AG09319 (cell line): ENCODE measurements at regions not wholly inside any gene's neighbourhood (a gene's known extent, or its start where the extent isn't known, plus 50 kb on each side); places are given as distances from the start of the nearest gene placed in this dataset.

ENCODE experiments used
- DNase-seq: peaks from one replicate; pipeline ENCODE4 v3.0.0-alpha.2; 2010; ENCODE audit warnings: low read depth; ENCODE audit errors: extremely low read depth
- CTCF ChIP-seq: IDR thresholded peaks from 2 replicates; pipeline ENCODE4 v1.5.1; 2011; ENCODE audit warnings: low read depth, mild to moderate bottlenecking, inconsistent platforms, low read length, moderate library complexity

DNA sequence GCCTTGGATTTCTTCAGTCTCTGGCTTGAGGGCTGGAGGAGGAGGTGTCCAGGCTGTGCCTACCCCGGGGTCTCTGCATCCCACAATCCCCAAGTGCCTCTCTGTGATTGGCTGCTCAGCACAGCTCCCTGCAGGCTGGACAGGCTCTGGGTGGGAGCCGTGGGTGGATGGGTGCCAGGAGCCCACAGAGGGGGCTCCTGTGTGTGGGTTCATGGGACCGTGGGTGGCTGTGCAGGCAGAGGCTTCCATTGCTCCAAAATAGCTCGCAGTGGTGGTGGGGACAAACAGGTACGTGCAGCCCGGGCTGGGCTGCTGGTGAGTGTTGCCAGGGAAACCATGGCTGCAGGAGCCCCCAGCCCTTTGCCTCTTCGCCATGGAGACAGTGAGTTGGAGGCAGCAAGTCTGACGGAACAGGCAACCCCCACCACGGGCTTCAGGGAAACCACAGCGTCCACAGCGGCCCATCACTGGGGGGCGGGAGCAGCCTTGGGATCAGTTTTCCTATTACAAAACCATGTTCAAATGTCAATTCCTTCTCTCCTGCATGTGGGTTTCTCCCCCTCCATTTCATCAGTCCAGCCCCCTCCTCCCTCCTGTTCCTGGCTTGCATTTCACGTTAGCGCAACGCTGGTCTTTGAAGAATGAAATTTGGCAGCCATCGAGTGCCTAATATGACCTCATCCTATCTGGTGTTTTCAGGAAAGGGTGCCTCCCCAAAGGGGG lies 155.2 kb downstream of the TRIM29 start:
- no peak for DNase-seq
- no peak for TF ChIP-seq CTCF

DNA sequence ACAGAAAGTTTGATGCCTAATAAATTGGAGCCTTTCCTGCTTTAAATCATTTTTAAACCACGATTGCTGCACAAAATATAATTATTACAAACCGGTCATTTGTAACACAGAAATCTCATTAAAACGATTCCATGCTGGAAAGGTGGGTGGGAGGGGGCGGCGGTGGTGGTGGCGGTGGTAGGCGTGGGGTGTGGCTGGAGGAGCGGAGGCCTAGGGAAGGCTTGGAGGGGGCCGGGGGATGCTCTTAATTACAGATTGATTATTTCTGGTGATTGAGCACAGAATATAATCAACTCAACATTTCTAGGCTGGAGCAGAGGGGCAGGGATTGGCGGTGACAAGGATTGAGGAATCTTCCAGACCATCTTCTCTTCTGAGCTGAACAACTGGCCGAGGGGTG lies 157.5 kb downstream of the TRIM29 start:
- no peak for DNase-seq
- no peak for TF ChIP-seq CTCF

GRCh38 chr11:119979701-119980100 lies 158.2 kb downstream of the TRIM29 start:
- DNase-seq = no peak
- TF ChIP-seq CTCF = no peak

- no peak for TF ChIP-seq CTCF
- no peak for DNase-seq
These were observed 159.2 kb downstream of the TRIM29 start for GRCh38 chr11:119978696-119979095.

DNA sequence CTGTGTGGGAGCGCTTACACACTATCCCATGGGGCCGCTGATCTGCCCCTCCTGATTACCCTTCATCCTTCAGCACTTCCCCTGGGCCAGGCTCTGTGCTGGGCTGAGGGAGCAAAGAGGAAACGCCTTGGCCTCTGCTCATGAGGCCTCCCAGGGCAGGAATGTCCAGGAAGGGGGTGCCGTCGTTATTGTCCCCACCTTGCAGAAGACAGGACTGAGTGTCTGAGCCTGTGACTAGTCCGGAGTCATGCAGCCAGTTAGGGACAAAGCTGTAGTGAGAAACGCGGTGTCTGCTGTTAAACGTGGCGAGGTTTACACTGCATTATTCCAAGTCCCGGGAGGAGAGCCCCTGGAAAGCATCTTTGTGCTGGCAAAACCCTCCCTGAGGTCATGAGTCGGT lies 160.0 kb downstream of the TRIM29 start:
- no peak for TF ChIP-seq CTCF
- no peak for DNase-seq

DNA sequence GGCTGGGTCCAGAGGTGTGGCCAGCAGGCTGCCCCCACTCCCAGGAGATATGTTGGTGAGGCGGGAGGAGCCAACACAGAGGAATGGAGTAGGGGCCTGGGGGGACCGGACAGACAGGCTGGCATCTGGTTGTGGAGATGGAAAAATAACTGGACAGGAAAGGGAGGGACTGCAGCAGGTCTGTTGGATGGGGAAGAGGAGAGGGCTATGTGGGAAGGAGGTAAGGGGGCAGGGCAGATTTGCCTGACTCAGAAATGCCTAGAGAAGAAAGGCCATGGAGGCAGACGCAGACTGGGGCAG lies 160.4 kb downstream of the TRIM29 start:
- TF ChIP-seq CTCF = no peak
- DNase-seq = no peak

GRCh38 chr11:119976805-119977560 lies 160.9 kb downstream of the TRIM29 start:
- no peak for DNase-seq
- no peak for TF ChIP-seq CTCF
